HCT116 (cell line): ENCODE measurements at regions not wholly inside any gene's neighbourhood (a gene's known extent, or its start where the extent isn't known, plus 50 kb on each side); places are given as distances from the start of the nearest gene placed in this dataset.

Source experiments
- ATAC-seq: fragments of 200-7000 bp; cut with Tn5 transposase; 2 replicates; pipeline ENCODE4 v1.9.1; 2020; ENCODE audit warnings: mild to moderate bottlenecking, moderate library complexity
- BruUV-seq: library from RNA; stranded (reverse); fragments of 400-500 nt; replicated peaks from 2 replicates; lab custom pipeline; 2021; lab: Mats Ljungman, UMichigan
- CTCF ChIA-PET: fragments of 300-600 bp; sonication (Branson Sonifier 250); formaldehyde crosslinking; loops from one replicate; lab custom pipeline; 2021; ENCODE audit warnings: antibody characterized with exemption; lab: Charles Lee
- POLR2A ChIA-PET: fragments of 300-600, 350-600 bp; sonication (Branson Sonifier 250); formaldehyde crosslinking; loops from one replicate; lab custom pipeline; 2021; ENCODE audit warnings: antibody characterized with exemption; lab: Charles Lee
- RAD21 ChIA-PET, 2 experiments: fragments of 300-600 bp; sonication (Branson Sonifier 250); formaldehyde crosslinking; loops; one replicate each; lab custom pipeline; 2023; ENCODE audit warnings: low total read pairs in 2 of 2; ENCODE audit not compliant: uncharacterized antibody in 2 of 2, unreplicated experiment in 2 of 2, low non-redundant PET in 1 of 2; lab: Charles Lee
- DNase-seq: peaks from one replicate; pipeline ENCODE4 v3.0.0-alpha.2; 2010; ENCODE audit warnings: low read depth, low spot score
- H2AFZ ChIP-seq: fragments of 200-600 bp; shearing (Covaris generic), sonication (generic); 2 replicates; pipeline ENCODE4 v1.6.1; 2017; ENCODE audit warnings: low read depth, mixed run types, mixed read lengths, antibody characterized with exemption, low read length; ENCODE audit not compliant: poor library complexity, severe bottlenecking
- H3K27ac ChIP-seq: 2 replicates; pipeline ENCODE4 v1.5.1; 2012; ENCODE audit warnings: low read depth, low read length
- H3K27me3 ChIP-seq: fragments of 200-600 bp; sonication (generic); 2 replicates; pipeline ENCODE4 v1.6.1; 2016; ENCODE audit warnings: mixed run types, low read length, mixed read lengths; ENCODE audit not compliant: insufficient read depth
- H3K36me3 ChIP-seq, 2 experiments: fragments of 200-500 bp in 1 of 2; fragments of 200-600 bp in 1 of 2; sonication (Bioruptor generic) in 1 of 2; sonication (generic) in 1 of 2; 2 replicates each; pipeline versions ENCODE4 v1.5.1 to v1.6.1; 2014 to 2016; ENCODE audit warnings: low read length in 2 of 2, inconsistent platforms in 1 of 2, mixed read lengths in 1 of 2, mixed run types in 1 of 2; ENCODE audit not compliant: insufficient read depth in 2 of 2, control insufficient read depth in 1 of 2
- H3K4me1 ChIP-seq, 2 experiments: fragments of 200-600 bp in 1 of 2; sonication (generic) in 1 of 2; 2 replicates each; pipeline versions ENCODE4 v1.5.1 to v1.6.1; 2012 to 2017; ENCODE audit warnings: low read length in 2 of 2, inconsistent platforms in 1 of 2, mild to moderate bottlenecking in 1 of 2, mixed read lengths in 1 of 2, mixed run types in 1 of 2, moderate library complexity in 1 of 2; ENCODE audit not compliant: insufficient read depth in 2 of 2, control insufficient read depth in 1 of 2
- H3K4me2 ChIP-seq: fragments of 200-600 bp; sonication (generic); 2 replicates; pipeline ENCODE4 v1.6.1; 2017; ENCODE audit warnings: mixed run types, low read length, mixed read lengths
- H3K4me3 ChIP-seq, 2 experiments: fragments of 200-600 bp in 1 of 2; sonication (generic) in 1 of 2; replicated peaks in 1 of 2; 2 replicates each; pipeline ENCODE4 v1.5.1; 2011 to 2016; ENCODE audit warnings: low read length in 2 of 2, control low read depth in 1 of 2, low read depth in 1 of 2, mild to moderate bottlenecking in 1 of 2, mixed read lengths in 1 of 2, mixed run types in 1 of 2
- H3K79me2 ChIP-seq: fragments of 200-600 bp; sonication (generic); 2 replicates; pipeline ENCODE4 v1.6.1; 2017; ENCODE audit warnings: mild to moderate bottlenecking, mixed run types, low read length, moderate library complexity, mixed read lengths; ENCODE audit not compliant: insufficient read depth
- H3K9ac ChIP-seq: fragments of 200-600 bp; sonication (generic); 2 replicates; pipeline ENCODE4 v1.6.1; 2016; ENCODE audit warnings: low read length, mixed read lengths
- H3K9me2 ChIP-seq: fragments of 200-600 bp; sonication (generic), shearing (Covaris generic); 2 replicates; pipeline ENCODE4 v1.6.1; 2017; ENCODE audit warnings: mixed run types, mild to moderate bottlenecking, moderate library complexity; ENCODE audit not compliant: insufficient read depth
- H3K9me3 ChIP-seq, 2 experiments: fragments of 200-500 bp in 1 of 2; fragments of 200-600 bp in 1 of 2; sonication (Bioruptor generic) in 1 of 2; sonication (generic) in 1 of 2; 2 replicates each; pipeline ENCODE4 v1.6.1; 2014 to 2017; ENCODE audit warnings: low read length in 2 of 2, mixed read lengths in 2 of 2, inconsistent platforms in 1 of 2, low read depth in 1 of 2, mild to moderate bottlenecking in 1 of 2, mixed run types in 1 of 2, moderate library complexity in 1 of 2; ENCODE audit not compliant: control insufficient read depth in 1 of 2, insufficient read depth in 1 of 2
- H4K20me1 ChIP-seq: fragments of 200-600 bp; sonication (generic), shearing (Covaris generic); 2 replicates; pipeline ENCODE4 v1.6.1; 2017; ENCODE audit warnings: mixed run types, mild to moderate bottlenecking, moderate library complexity; ENCODE audit not compliant: insufficient read depth
- ATF3 ChIP-seq: IDR thresholded peaks from 2 replicates; pipeline ENCODE4 v1.6.1; 2012
- CBX3 ChIP-seq: IDR thresholded peaks from 2 replicates; pipeline ENCODE4 v1.6.1; 2012; ENCODE audit warnings: low read depth
- CEBPB ChIP-seq: IDR thresholded peaks from 2 replicates; pipeline ENCODE4 v1.6.1; 2012; ENCODE audit warnings: low read depth
- EGR1 ChIP-seq: IDR thresholded peaks from 2 replicates; pipeline ENCODE4 v1.6.1; 2012; ENCODE audit warnings: low read depth
- ELF1 ChIP-seq: IDR thresholded peaks from 2 replicates; pipeline ENCODE4 v1.6.1; 2012; ENCODE audit warnings: low read depth, borderline replicate concordance
- EZH2 ChIP-seq: fragments of 200-600 bp; sonication (generic); IDR thresholded peaks from 2 replicates; pipeline ENCODE4 v1.6.1; 2017; ENCODE audit warnings: antibody characterized with exemption, mixed run types
- EZH2phosphoT487 ChIP-seq: fragments of 200-600 bp; IDR thresholded peaks from 2 replicates; pipeline ENCODE4 v1.6.1; 2018; ENCODE audit warnings: antibody characterized with exemption, borderline replicate concordance
- FOSL1 ChIP-seq: IDR thresholded peaks from 2 replicates; pipeline ENCODE4 v1.6.1; 2012; ENCODE audit warnings: low read depth
- JUND ChIP-seq: IDR thresholded peaks from 2 replicates; pipeline ENCODE4 v1.6.1; 2012
- POLR2AphosphoS5 ChIP-seq: IDR thresholded peaks from 2 replicates; pipeline ENCODE4 v1.6.1; 2011; ENCODE audit warnings: mild to moderate bottlenecking, low read depth, low read length, moderate library complexity
- RAD21 ChIP-seq: IDR thresholded peaks from 2 replicates; pipeline ENCODE4 v1.6.1; 2012; ENCODE audit warnings: low read depth, mild to moderate bottlenecking
- SIN3A ChIP-seq: IDR thresholded peaks from 2 replicates; pipeline ENCODE4 v1.6.1; 2012; ENCODE audit warnings: low read depth
- SRF ChIP-seq: IDR thresholded peaks from 2 replicates; pipeline ENCODE4 v1.6.1; 2012; ENCODE audit warnings: low read depth
- YY1 ChIP-seq: IDR thresholded peaks from 2 replicates; pipeline ENCODE4 v1.6.1; 2011; ENCODE audit warnings: low read length, low read depth, moderate library complexity, mild to moderate bottlenecking; ENCODE audit not compliant: insufficient replicate concordance; ENCODE audit errors: extremely low read depth
- intact Hi-C: fragments of 100-400 bp; cut with micrococcal nuclease; formaldehyde crosslinking; loops from 2 replicates; pipeline ENCODE4 v1.10.0; 2022
- TF ChIP-seq, protein P1 (sequence below), 3 experiments: fragments of 200-600 bp in 1 of 3; sonication (generic) in 1 of 3; IDR thresholded peaks in 2 of 3; conservative IDR thresholded peaks in 1 of 3; 2 replicates each; pipeline ENCODE4 v1.5.1; 2012 to 2017; ENCODE audit warnings: low read depth in 2 of 3, low read length in 2 of 3, antibody characterized with exemption in 1 of 3, borderline replicate concordance in 1 of 3, control low read depth in 1 of 3, mild to moderate bottlenecking in 1 of 3, mixed read lengths in 1 of 3, mixed run types in 1 of 3, moderate library complexity in 1 of 3; ENCODE audit not compliant: insufficient read depth in 1 of 3
- TF ChIP-seq, protein P2 (sequence below): IDR thresholded peaks from 2 replicates; pipeline ENCODE4 v1.6.1; 2011; ENCODE audit warnings: mild to moderate bottlenecking, low read length, moderate library complexity; ENCODE audit not compliant: insufficient replicate concordance; ENCODE audit errors: extremely low read depth

- Histone ChIP-seq H2AFZ (no peak overlapping the region), H4K20me1 (no peaks in the 10 kb centered on the region), H3K27me3 (no peaks in the 10 kb centered on the region), H3K9me2 (no peaks in the 10 kb centered on the region), H3K4me2 (no peak overlapping the region), H3K36me3 (no peaks in the 10 kb centered on the region), H3K79me2 (no peaks in the 10 kb centered on the region), H3K27ac (no peak overlapping the region), H3K9ac (no peak overlapping the region), H3K4me3 (no peak overlapping the region)
- RAD21 ChIA-PET: no interaction called here
- CTCF ChIA-PET: no interaction called here
- DNase-seq (no peak), ATAC-seq (no peak)
- intact Hi-C loops: no loop called here
- TF ChIP-seq, protein P1, sequence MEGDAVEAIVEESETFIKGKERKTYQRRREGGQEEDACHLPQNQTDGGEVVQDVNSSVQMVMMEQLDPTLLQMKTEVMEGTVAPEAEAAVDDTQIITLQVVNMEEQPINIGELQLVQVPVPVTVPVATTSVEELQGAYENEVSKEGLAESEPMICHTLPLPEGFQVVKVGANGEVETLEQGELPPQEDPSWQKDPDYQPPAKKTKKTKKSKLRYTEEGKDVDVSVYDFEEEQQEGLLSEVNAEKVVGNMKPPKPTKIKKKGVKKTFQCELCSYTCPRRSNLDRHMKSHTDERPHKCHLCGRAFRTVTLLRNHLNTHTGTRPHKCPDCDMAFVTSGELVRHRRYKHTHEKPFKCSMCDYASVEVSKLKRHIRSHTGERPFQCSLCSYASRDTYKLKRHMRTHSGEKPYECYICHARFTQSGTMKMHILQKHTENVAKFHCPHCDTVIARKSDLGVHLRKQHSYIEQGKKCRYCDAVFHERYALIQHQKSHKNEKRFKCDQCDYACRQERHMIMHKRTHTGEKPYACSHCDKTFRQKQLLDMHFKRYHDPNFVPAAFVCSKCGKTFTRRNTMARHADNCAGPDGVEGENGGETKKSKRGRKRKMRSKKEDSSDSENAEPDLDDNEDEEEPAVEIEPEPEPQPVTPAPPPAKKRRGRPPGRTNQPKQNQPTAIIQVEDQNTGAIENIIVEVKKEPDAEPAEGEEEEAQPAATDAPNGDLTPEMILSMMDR (IDR thresholded peaks at IDR 0.05 in 2 of 3, conservative IDR thresholded peaks at IDR 0.05 in 1 of 3; ENCODE audit: borderline replicate concordance in 1 of 3, insufficient read depth in 1 of 3, low read depth in 2 of 3, low read length in 2 of 3): no peak
- no peak for TF ChIP-seq EZH2phosphoT487
- TF ChIP-seq JUND: no peak
- no peak for TF ChIP-seq CEBPB
- TF ChIP-seq, all 23 proteins: peak for 0
- POLR2A ChIA-PET: no interaction called here
- peaks cover 0 to 10% of the 10 kb centered on the region in 2 experiments; a peak in 2 of 4 replicates for H3K4me1 ChIP-seq
- BruUV-seq: no TSS peak
- no peaks in the 10 kb centered on the region for H3K9me3 ChIP-seq
Measured at GRCh38 chr5:73306741-73307275, 133.8 kb downstream of the TMEM174 start.

- H3K4me3 ChIP-seq: no peak overlapping the region
- ChIA-PET CTCF (no interaction called here), RAD21 (no interaction called here), POLR2A (no interaction called here)
- no peak overlapping the region for H3K4me2 ChIP-seq
- H3K36me3 ChIP-seq: no peaks in the 10 kb centered on the region
- H3K9ac ChIP-seq: no peak overlapping the region
- H3K27ac ChIP-seq: no peak overlapping the region
- ATAC-seq: no peak
- intact Hi-C loops: no loop called here
- no peaks in the 10 kb centered on the region for H4K20me1 ChIP-seq
- DNase-seq: no peak
- peaks cover 0 to 4% of the 10 kb centered on the region in 2 experiments; a peak in 2 of 4 replicates for H3K4me1 ChIP-seq
- H3K27me3 ChIP-seq: no peaks in the 10 kb centered on the region
- no peak overlapping the region for H2AFZ ChIP-seq
- H3K9me2 ChIP-seq: no peaks in the 10 kb centered on the region
- no peaks in the 10 kb centered on the region for H3K79me2 ChIP-seq
- H3K9me3 ChIP-seq: no peaks in the 10 kb centered on the region
- no TSS peak for BruUV-seq
- TF ChIP-seq POLR2AphosphoS5: no peak
- TF ChIP-seq EGR1: no peak
- TF ChIP-seq JUND: no peak
- TF ChIP-seq YY1: no peak
- TF ChIP-seq ATF3: no peak
- no peak for TF ChIP-seq RAD21
- no peak for TF ChIP-seq CBX3
- no peak for TF ChIP-seq EZH2phosphoT487
- no peak for TF ChIP-seq SIN3A
- TF ChIP-seq ELF1: no peak
- no peak for TF ChIP-seq FOSL1
- TF ChIP-seq, protein P2, sequence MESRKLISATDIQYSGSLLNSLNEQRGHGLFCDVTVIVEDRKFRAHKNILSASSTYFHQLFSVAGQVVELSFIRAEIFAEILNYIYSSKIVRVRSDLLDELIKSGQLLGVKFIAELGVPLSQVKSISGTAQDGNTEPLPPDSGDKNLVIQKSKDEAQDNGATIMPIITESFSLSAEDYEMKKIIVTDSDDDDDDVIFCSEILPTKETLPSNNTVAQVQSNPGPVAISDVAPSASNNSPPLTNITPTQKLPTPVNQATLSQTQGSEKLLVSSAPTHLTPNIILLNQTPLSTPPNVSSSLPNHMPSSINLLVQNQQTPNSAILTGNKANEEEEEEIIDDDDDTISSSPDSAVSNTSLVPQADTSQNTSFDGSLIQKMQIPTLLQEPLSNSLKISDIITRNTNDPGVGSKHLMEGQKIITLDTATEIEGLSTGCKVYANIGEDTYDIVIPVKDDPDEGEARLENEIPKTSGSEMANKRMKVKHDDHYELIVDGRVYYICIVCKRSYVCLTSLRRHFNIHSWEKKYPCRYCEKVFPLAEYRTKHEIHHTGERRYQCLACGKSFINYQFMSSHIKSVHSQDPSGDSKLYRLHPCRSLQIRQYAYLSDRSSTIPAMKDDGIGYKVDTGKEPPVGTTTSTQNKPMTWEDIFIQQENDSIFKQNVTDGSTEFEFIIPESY: no peak
- TF ChIP-seq SRF: no peak
- no peak for TF ChIP-seq CEBPB
- no peak for TF ChIP-seq EZH2
Measured at GRCh38 chr5:73306078-73306719, 133.2 kb downstream of the TMEM174 start.
